Hepatocyte (in vitro differentiated cells): ENCODE measurements at regions not wholly inside any gene's neighbourhood (a gene's known extent, or its start where the extent isn't known, plus 50 kb on each side); places are given as distances from the start of the nearest gene placed in this dataset.

Source experiments
- CTCF ChIP-seq: fragments of 200-600 bp; sonication (generic); IDR thresholded peaks from 2 replicates; pipeline ENCODE4 v1.5.1; 2016; ENCODE audit warnings: antibody characterized with exemption, mild to moderate bottlenecking; ENCODE audit not compliant: poor library complexity
- EZH2phosphoT487 ChIP-seq: fragments of 200-600 bp; sonication (generic); IDR thresholded peaks from one replicate; pipeline ENCODE4 v1.6.1; 2018; ENCODE audit warnings: antibody characterized with exemption, mild to moderate bottlenecking, low read depth, moderate library complexity; ENCODE audit not compliant: unreplicated experiment, severe bottlenecking

GRCh38 chr13:68257111-68257842 lies 1027.1 kb upstream of the PCDH9 start:
- no peak for TF ChIP-seq CTCF
- TF ChIP-seq EZH2phosphoT487: no peak
